ENCODE measurements at regions not wholly inside any gene's neighbourhood (a gene's known extent, or its start where the extent isn't known, plus 50 kb on each side); places are given as distances from the start of the nearest gene placed in this dataset.

GRCh38 chr7:13290975-13291374 lies 603.5 kb downstream of the ARL4A start:
- H3K4me3 ChIP-seq (ENCODE audit: low read depth, poor library complexity, severe bottlenecking) = no peak overlapping the region
- TF ChIP-seq POLR2A (IDR thresholded peaks at IDR 0.05) (no peak), CTCF (IDR thresholded peaks at IDR 0.05) (no peak)
- no peak for DNase-seq (ENCODE audit: low spot score in 2 of 2)
- intact Hi-C loops (cut with DNase I; ENCODE audit: low total_unique reads) = no loop called here

GRCh38 chr7:13293264-13294002 lies 606.0 kb downstream of the ARL4A start:
- intact Hi-C loops (cut with DNase I; ENCODE audit: low total_unique reads) = no loop called here
- 37 to 43% methylated on average over 2 of the region's 2 CpGs for WGBS, 2 donors
- no peak for DNase-seq (ENCODE audit: low spot score in 2 of 2)
- no peak for TF ChIP-seq CTCF (IDR thresholded peaks at IDR 0.05)
- no peak for TF ChIP-seq POLR2A (IDR thresholded peaks at IDR 0.05)
- H3K4me3 ChIP-seq (ENCODE audit: low read depth, poor library complexity, severe bottlenecking) = no peak overlapping the region

GRCh38 chr7:13307040-13307439 lies 619.6 kb downstream of the ARL4A start:
- no peak for DNase-seq (ENCODE audit: low spot score in 2 of 2)
- no peak for TF ChIP-seq CTCF (IDR thresholded peaks at IDR 0.05)
- no peak for TF ChIP-seq POLR2A (IDR thresholded peaks at IDR 0.05)
- intact Hi-C loops (cut with DNase I; ENCODE audit: low total_unique reads) = no loop called here
- no peak overlapping the region for H3K4me3 ChIP-seq (ENCODE audit: low read depth, poor library complexity, severe bottlenecking)

- TF ChIP-seq POLR2A (IDR thresholded peaks at IDR 0.05) = no peak
- no peak for TF ChIP-seq CTCF (IDR thresholded peaks at IDR 0.05)
- no peak overlapping the region for H3K4me3 ChIP-seq (ENCODE audit: low read depth, poor library complexity, severe bottlenecking)
- intact Hi-C loops (cut with DNase I; ENCODE audit: low total_unique reads) = no loop called here
- no peak for DNase-seq (ENCODE audit: low spot score in 2 of 2)
These were observed 621.0 kb downstream of the ARL4A start for GRCh38 chr7:13308423-13308822.

- TF ChIP-seq POLR2A (IDR thresholded peaks at IDR 0.05) (no peak), CTCF (IDR thresholded peaks at IDR 0.05) (no peak)
- H3K4me3 ChIP-seq (ENCODE audit: low read depth, poor library complexity, severe bottlenecking) = no peak overlapping the region
- intact Hi-C loops (cut with DNase I; ENCODE audit: low total_unique reads) = no loop called here
- DNase-seq (ENCODE audit: low spot score in 2 of 2) = no peak
These were observed 622.1 kb downstream of the ARL4A start for GRCh38 chr7:13309535-13309934.

- intact Hi-C loops (cut with DNase I; ENCODE audit: low total_unique reads) = no loop called here
- 87 to 91% methylated on average over 5 of the region's 5 CpGs for WGBS, 2 donors
- no peak for DNase-seq (ENCODE audit: low spot score in 2 of 2)
- TF ChIP-seq CTCF (IDR thresholded peaks at IDR 0.05) (no peak), POLR2A (IDR thresholded peaks at IDR 0.05) (no peak)
- no peak overlapping the region for H3K4me3 ChIP-seq (ENCODE audit: low read depth, poor library complexity, severe bottlenecking)
These were observed 624.9 kb downstream of the ARL4A start for GRCh38 chr7:13312307-13312706.
